PFSK-1 (cell line): ENCODE measurements at regions not wholly inside any gene's neighbourhood (a gene's known extent, or its start where the extent isn't known, plus 50 kb on each side); places are given as distances from the start of the nearest gene placed in this dataset.

ENCODE experiments used
- FOXP2 ChIP-seq: optimal IDR thresholded peaks from 2 replicates; pipeline ENCODE3; 2011; ENCODE audit warnings: borderline replicate concordance, control low read depth, inconsistent platforms; ENCODE audit not compliant: insufficient read depth; ENCODE audit errors: extremely low read length, extremely low read depth
- POLR2AphosphoS5 ChIP-seq: IDR thresholded peaks from 2 replicates; pipeline ENCODE4 v1.6.1; 2012; ENCODE audit warnings: low read depth, mild to moderate bottlenecking, control low read depth, low read length, moderate library complexity
- SIN3A ChIP-seq: IDR thresholded peaks from 2 replicates; pipeline ENCODE4 v1.6.1; 2012; ENCODE audit warnings: mild to moderate bottlenecking, low read length, moderate library complexity, borderline replicate concordance; ENCODE audit not compliant: insufficient read depth
- TAF1 ChIP-seq: IDR thresholded peaks from 2 replicates; pipeline ENCODE4 v1.6.1; 2012; ENCODE audit warnings: low read length, control low read depth, borderline replicate concordance; ENCODE audit not compliant: insufficient read depth
- TF ChIP-seq, protein P1 (sequence below), 2 experiments: IDR thresholded peaks; 2 replicates each; pipeline versions ENCODE4 v1.6.1 to v1.8.0; 2011 to 2012; ENCODE audit warnings: low read depth in 2 of 2, low read length in 2 of 2, control low read depth in 1 of 2, inconsistent platforms in 1 of 2, mild to moderate bottlenecking in 1 of 2, moderate library complexity in 1 of 2; ENCODE audit not compliant: insufficient read depth in 1 of 2

DNA sequence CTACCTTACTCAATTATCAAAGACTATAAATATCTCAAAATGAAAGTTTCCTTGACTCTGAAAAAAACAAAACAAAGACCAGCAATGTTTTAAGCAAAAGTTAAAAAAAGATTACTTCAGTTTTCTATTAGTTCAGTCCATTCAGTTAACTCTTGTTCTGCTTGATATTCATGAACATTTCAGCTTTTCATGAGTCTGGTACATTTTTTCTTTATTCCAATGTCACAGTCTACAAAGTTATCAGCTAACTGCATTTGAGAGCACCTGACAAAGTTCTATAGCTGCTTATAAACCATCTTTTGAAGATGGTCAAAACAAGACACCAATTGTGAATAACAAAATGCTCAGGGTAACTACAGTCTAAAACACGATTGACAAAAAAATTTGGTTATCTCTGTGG, 156.1 kb upstream of the NOX3 start:
- TF ChIP-seq, protein P1, sequence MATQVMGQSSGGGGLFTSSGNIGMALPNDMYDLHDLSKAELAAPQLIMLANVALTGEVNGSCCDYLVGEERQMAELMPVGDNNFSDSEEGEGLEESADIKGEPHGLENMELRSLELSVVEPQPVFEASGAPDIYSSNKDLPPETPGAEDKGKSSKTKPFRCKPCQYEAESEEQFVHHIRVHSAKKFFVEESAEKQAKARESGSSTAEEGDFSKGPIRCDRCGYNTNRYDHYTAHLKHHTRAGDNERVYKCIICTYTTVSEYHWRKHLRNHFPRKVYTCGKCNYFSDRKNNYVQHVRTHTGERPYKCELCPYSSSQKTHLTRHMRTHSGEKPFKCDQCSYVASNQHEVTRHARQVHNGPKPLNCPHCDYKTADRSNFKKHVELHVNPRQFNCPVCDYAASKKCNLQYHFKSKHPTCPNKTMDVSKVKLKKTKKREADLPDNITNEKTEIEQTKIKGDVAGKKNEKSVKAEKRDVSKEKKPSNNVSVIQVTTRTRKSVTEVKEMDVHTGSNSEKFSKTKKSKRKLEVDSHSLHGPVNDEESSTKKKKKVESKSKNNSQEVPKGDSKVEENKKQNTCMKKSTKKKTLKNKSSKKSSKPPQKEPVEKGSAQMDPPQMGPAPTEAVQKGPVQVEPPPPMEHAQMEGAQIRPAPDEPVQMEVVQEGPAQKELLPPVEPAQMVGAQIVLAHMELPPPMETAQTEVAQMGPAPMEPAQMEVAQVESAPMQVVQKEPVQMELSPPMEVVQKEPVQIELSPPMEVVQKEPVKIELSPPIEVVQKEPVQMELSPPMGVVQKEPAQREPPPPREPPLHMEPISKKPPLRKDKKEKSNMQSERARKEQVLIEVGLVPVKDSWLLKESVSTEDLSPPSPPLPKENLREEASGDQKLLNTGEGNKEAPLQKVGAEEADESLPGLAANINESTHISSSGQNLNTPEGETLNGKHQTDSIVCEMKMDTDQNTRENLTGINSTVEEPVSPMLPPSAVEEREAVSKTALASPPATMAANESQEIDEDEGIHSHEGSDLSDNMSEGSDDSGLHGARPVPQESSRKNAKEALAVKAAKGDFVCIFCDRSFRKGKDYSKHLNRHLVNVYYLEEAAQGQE (IDR thresholded peaks at IDR 0.05; ENCODE audit: insufficient read depth in 1 of 2, low read depth in 2 of 2, low read length in 2 of 2) = no peak
- TF ChIP-seq TAF1 (no peak), POLR2AphosphoS5 (no peak), SIN3A (no peak), FOXP2 (no peak)
